BJ (cell line): ENCODE measurements at regions not wholly inside any gene's neighbourhood (a gene's known extent, or its start where the extent isn't known, plus 50 kb on each side); places are given as distances from the start of the nearest gene placed in this dataset.

Experiments
- CTCF ChIA-PET: fragments of 350-600 bp; formaldehyde crosslinking; extraction: SDS; loops from one replicate; lab custom pipeline; 2021; ENCODE audit warnings: antibody characterized with exemption, inconsistent platforms; lab: Yijun Ruan, JAX
- POLR2A ChIA-PET: fragments of 300-600 bp; sonication (Branson Sonifier 250); formaldehyde crosslinking; extraction: SDS; loops from one replicate; lab custom pipeline; 2021; ENCODE audit warnings: antibody characterized with exemption; lab: Charles Lee
- DNase-seq: peaks from one replicate; pipeline ENCODE4 v3.0.0-alpha.2; 2011; ENCODE audit warnings: low read depth
- H3K27me3 ChIP-seq: 2 replicates; pipeline ENCODE4 v1.6.0; 2011; ENCODE audit warnings: low read length; ENCODE audit not compliant: control insufficient read depth, insufficient read depth
- H3K36me3 ChIP-seq: 2 replicates; pipeline ENCODE4 v1.5.1; 2011; ENCODE audit warnings: low read length; ENCODE audit not compliant: control insufficient read depth, insufficient read depth
- H3K4me3 ChIP-seq: 2 replicates; pipeline ENCODE4 v1.5.1; 2011; ENCODE audit warnings: low read depth, mild to moderate bottlenecking, control low read depth, low read length
- CTCF ChIP-seq: IDR thresholded peaks from 2 replicates; pipeline ENCODE4 v1.5.1; 2011; ENCODE audit warnings: low read depth, mild to moderate bottlenecking, control low read depth, inconsistent platforms, low read length, moderate library complexity; ENCODE audit not compliant: insufficient read depth

- Histone ChIP-seq H3K4me3 (no peak overlapping the region), H3K36me3 (no peaks in the 10 kb centered on the region), H3K27me3 (no peaks in the 10 kb centered on the region)
- ChIA-PET POLR2A (no interaction called here), CTCF (no interaction called here)
- TF ChIP-seq CTCF, result no peak
- no peak for DNase-seq
Measured at GRCh38 chr4:181438641-181439040, 804.6 kb upstream of the TENM3 start.

GRCh38 chr4:181443021-181443420 lies 800.2 kb upstream of the TENM3 start:
- Histone ChIP-seq H3K36me3 (no peaks in the 10 kb centered on the region), H3K4me3 (no peak overlapping the region), H3K27me3 (no peaks in the 10 kb centered on the region)
- ChIA-PET POLR2A (no interaction called here), CTCF (no interaction called here)
- TF ChIP-seq CTCF, result no peak
- no peak for DNase-seq

- no peak for TF ChIP-seq CTCF
- CTCF ChIA-PET, result no interaction called here
- POLR2A ChIA-PET, result no interaction called here
- H3K4me3 ChIP-seq, result no peak overlapping the region
- no peak for DNase-seq
- no peaks in the 10 kb centered on the region for H3K27me3 ChIP-seq
- H3K36me3 ChIP-seq, result no peaks in the 10 kb centered on the region
Measured at GRCh38 chr4:181465826-181466225, 777.4 kb upstream of the TENM3 start.

- TF ChIP-seq CTCF, result no peak
- H3K4me3 ChIP-seq, result no peak overlapping the region
- no peaks in the 10 kb centered on the region for H3K27me3 ChIP-seq
- POLR2A ChIA-PET, result no interaction called here
- CTCF ChIA-PET, result interaction anchor here (0.6 kb wide), 1 partner anchor 383 kb away, joined by 3 read pairs; no protein-coding TSS in a partner anchor
- no peaks in the 10 kb centered on the region for H3K36me3 ChIP-seq
- DNase-seq, result no peak
Measured at GRCh38 chr4:181468451-181468850, 774.8 kb upstream of the TENM3 start.

- no peak for DNase-seq
- ChIA-PET CTCF (no interaction called here), POLR2A (no interaction called here)
- Histone ChIP-seq H3K27me3 (no peaks in the 10 kb centered on the region), H3K4me3 (no peak overlapping the region), H3K36me3 (no peaks in the 10 kb centered on the region)
- TF ChIP-seq CTCF, result no peak
Measured at GRCh38 chr4:181470306-181470705, 772.9 kb upstream of the TENM3 start.
